Trophoblast cell (in vitro differentiated cells and primary cell): ENCODE measurements at regions not wholly inside any gene's neighbourhood (a gene's known extent, or its start where the extent isn't known, plus 50 kb on each side); places are given as distances from the start of the nearest gene placed in this dataset.

Source experiments
- DNase-seq, 2 donors: peaks; one replicate each; pipeline ENCODE4 v3.0.0-alpha.2; 2016
- H2AFZ ChIP-seq: 2 replicates; pipeline ENCODE4 v1.6.1; 2013; ENCODE audit warnings: low read length, moderate library complexity, mild to moderate bottlenecking; ENCODE audit not compliant: insufficient read depth, poor library complexity
- H2AK5ac ChIP-seq: 2 replicates; pipeline ENCODE4 v1.6.1; 2013; ENCODE audit warnings: mild to moderate bottlenecking, low read length
- H2BK120ac ChIP-seq: 2 replicates; pipeline ENCODE4 v1.6.1; 2013; ENCODE audit warnings: low read length, mild to moderate bottlenecking, moderate library complexity; ENCODE audit not compliant: insufficient read depth, poor library complexity
- H2BK12ac ChIP-seq: 2 replicates; pipeline ENCODE4 v1.6.1; 2013; ENCODE audit warnings: mild to moderate bottlenecking, low read length, moderate library complexity
- H2BK5ac ChIP-seq: 2 replicates; pipeline ENCODE4 v1.6.1; 2013; ENCODE audit warnings: low read length, low read depth, moderate library complexity, mild to moderate bottlenecking; ENCODE audit not compliant: poor library complexity
- H3K14ac ChIP-seq: 2 replicates; pipeline ENCODE4 v1.6.1; 2013; ENCODE audit warnings: mild to moderate bottlenecking, low read length
- H3K18ac ChIP-seq: 2 replicates; pipeline ENCODE4 v1.6.1; 2013; ENCODE audit warnings: mild to moderate bottlenecking, low read length
- H3K23ac ChIP-seq: 2 replicates; pipeline ENCODE4 v1.6.1; 2013; ENCODE audit warnings: low read length
- H3K27ac ChIP-seq: 2 replicates; pipeline ENCODE4 v1.5.1; 2013; ENCODE audit warnings: low read depth, mild to moderate bottlenecking, inconsistent platforms, low read length, moderate library complexity
- H3K27me3 ChIP-seq: 2 replicates; pipeline ENCODE4 v1.6.1; 2013; ENCODE audit warnings: inconsistent platforms, mild to moderate bottlenecking, low read length, moderate library complexity; ENCODE audit not compliant: insufficient read depth
- H3K36me3 ChIP-seq, 2 experiments: 1 replicate in 1 of 2; 2 replicates in 1 of 2; pipeline ENCODE4 v1.6.1; 2013; ENCODE audit warnings: low read length in 2 of 2, mild to moderate bottlenecking in 2 of 2, moderate library complexity in 1 of 2; ENCODE audit not compliant: insufficient read depth in 2 of 2, control insufficient read depth in 1 of 2
- H3K4ac ChIP-seq: 2 replicates; pipeline ENCODE4 v1.6.1; 2013; ENCODE audit warnings: low read depth, mild to moderate bottlenecking, low read length, moderate library complexity
- H3K4me1 ChIP-seq, 2 experiments: 1 replicate in 1 of 2; 2 replicates in 1 of 2; pipeline ENCODE4 v1.6.1; 2013; ENCODE audit warnings: low read length in 2 of 2, mild to moderate bottlenecking in 2 of 2, moderate library complexity in 1 of 2; ENCODE audit not compliant: insufficient read depth in 2 of 2, control insufficient read depth in 1 of 2
- H3K4me2 ChIP-seq: 2 replicates; pipeline ENCODE4 v1.6.1; 2013; ENCODE audit warnings: inconsistent platforms, mild to moderate bottlenecking, low read length, moderate library complexity
- H3K4me3 ChIP-seq: 2 replicates; pipeline ENCODE4 v1.5.1; 2013; ENCODE audit warnings: mild to moderate bottlenecking, low read depth, low read length, inconsistent platforms
- H3K79me1 ChIP-seq: one replicate; pipeline ENCODE4 v1.6.1; 2013; ENCODE audit warnings: low read length
- H3K79me2 ChIP-seq: 2 replicates; pipeline ENCODE4 v1.6.1; 2013; ENCODE audit warnings: low read length, mild to moderate bottlenecking; ENCODE audit not compliant: control insufficient read depth, insufficient read depth, poor library complexity
- H3K9ac ChIP-seq: 2 replicates; pipeline ENCODE4 v1.6.1; 2013; ENCODE audit warnings: mild to moderate bottlenecking, low read length
- H3K9me3 ChIP-seq: 2 replicates; pipeline ENCODE4 v1.6.1; 2013; ENCODE audit warnings: low read depth, mild to moderate bottlenecking, control low read depth, inconsistent platforms, low read length; ENCODE audit not compliant: insufficient read depth
- H4K12ac ChIP-seq: 2 replicates; pipeline ENCODE4 v1.6.1; 2013; ENCODE audit warnings: low read depth, mild to moderate bottlenecking, low read length, moderate library complexity
- H4K8ac ChIP-seq: 2 replicates; pipeline ENCODE4 v1.6.1; 2013; ENCODE audit warnings: low read depth, mild to moderate bottlenecking, low read length, moderate library complexity
- H4K91ac ChIP-seq: one replicate; pipeline ENCODE4 v1.6.1; 2013; ENCODE audit warnings: low read depth, mild to moderate bottlenecking, low read length, moderate library complexity
- WGBS: extraction: QIAGEN DNeasy Blood & Tissue Kit; methylation state at CpG from one replicate; pipeline ENCODE4 v1.1.7; 2013; ENCODE audit warnings: missing lambda C conversion rate; ENCODE audit not compliant: insufficient read length, insufficient coverage; ENCODE audit errors: extremely low coverage; 5-methylcytosine and 5-hydroxymethylcytosine counted together

- no peak for DNase-seq
These were observed 122.8 kb downstream of the ZC4H2 start for GRCh38 chrX:64853424-64853823.

GRCh38 chrX:64850371-64851082, 125.7 kb downstream of the ZC4H2 start:
- Histone ChIP-seq H2BK5ac (no peak overlapping the region), H2BK12ac (no peak overlapping the region), H4K91ac (no peak overlapping the region), H3K36me3 (no peaks in the 10 kb centered on the region), H3K18ac (no peak overlapping the region), H3K9me3 (no peaks in the 10 kb centered on the region), H3K27me3 (no peaks in the 10 kb centered on the region), H4K12ac (no peak overlapping the region), H3K79me2 (no peaks in the 10 kb centered on the region), H3K4ac (no peak overlapping the region), H2AFZ (no peak overlapping the region), H4K8ac (no peak overlapping the region), H2BK120ac (no peak overlapping the region), H3K4me1 (no peaks in the 10 kb centered on the region), H3K4me2 (no peak overlapping the region), H2AK5ac (no peak overlapping the region), H3K4me3 (no peak overlapping the region), H3K27ac (no peak overlapping the region), H3K23ac (no peak overlapping the region), H3K9ac (no peak overlapping the region), H3K14ac (no peak overlapping the region), H3K79me1 (no peaks in the 10 kb centered on the region)
- WGBS = no CpG with 5 or more reads among the region's 6 CpGs
- DNase-seq = no peak

More at GRCh38 chrX:64853424-64853823, 122.8 kb downstream of the ZC4H2 start:
- Histone ChIP-seq H3K36me3 (no peaks in the 10 kb centered on the region), H4K8ac (no peak overlapping the region), H3K14ac (no peak overlapping the region), H4K91ac (no peak overlapping the region), H3K23ac (no peak overlapping the region), H2BK5ac (no peak overlapping the region), H3K4me3 (no peak overlapping the region), H2AK5ac (no peak overlapping the region), H3K18ac (no peak overlapping the region), H2AFZ (no peak overlapping the region), H3K4me2 (no peak overlapping the region), H3K9me3 (no peaks in the 10 kb centered on the region), H2BK120ac (no peak overlapping the region), H3K4me1 (no peaks in the 10 kb centered on the region), H3K79me2 (no peaks in the 10 kb centered on the region), H3K27ac (no peak overlapping the region), H3K27me3 (no peaks in the 10 kb centered on the region), H2BK12ac (no peak overlapping the region), H3K9ac (no peak overlapping the region), H4K12ac (no peak overlapping the region), H3K79me1 (no peaks in the 10 kb centered on the region), H3K4ac (no peak overlapping the region)

- H3K27me3 ChIP-seq = no peaks in the 10 kb centered on the region
- no peaks in the 10 kb centered on the region for H3K9me3 ChIP-seq
- H4K8ac ChIP-seq = no peak overlapping the region
- no peak overlapping the region for H4K91ac ChIP-seq
- H3K9ac ChIP-seq = no peak overlapping the region
- H3K23ac ChIP-seq = no peak overlapping the region
- no peak overlapping the region for H4K12ac ChIP-seq
- no peak overlapping the region for H2BK5ac ChIP-seq
- H2AFZ ChIP-seq = no peak overlapping the region
- no peak overlapping the region for H2BK12ac ChIP-seq
- no peak overlapping the region for H3K14ac ChIP-seq
- H3K4me2 ChIP-seq = no peak overlapping the region
- WGBS = no CpG with 5 or more reads among the region's 1 CpG
- no peak for DNase-seq
- H3K27ac ChIP-seq = no peak overlapping the region
- H3K79me1 ChIP-seq = no peaks in the 10 kb centered on the region
- H3K79me2 ChIP-seq = no peaks in the 10 kb centered on the region
- no peak overlapping the region for H3K4ac ChIP-seq
- no peaks in the 10 kb centered on the region for H3K36me3 ChIP-seq
- H2AK5ac ChIP-seq = no peak overlapping the region
- H3K4me1 ChIP-seq = no peaks in the 10 kb centered on the region
- H2BK120ac ChIP-seq = no peak overlapping the region
- no peak overlapping the region for H3K4me3 ChIP-seq
- H3K18ac ChIP-seq = no peak overlapping the region
These were observed 133.0 kb downstream of the ZC4H2 start for GRCh38 chrX:64843224-64843623.

- H3K79me1 ChIP-seq = no peaks in the 10 kb centered on the region
- no peak overlapping the region for H4K91ac ChIP-seq
- H3K9me3 ChIP-seq = no peaks in the 10 kb centered on the region
- no peak overlapping the region for H2AFZ ChIP-seq
- H3K36me3 ChIP-seq = no peaks in the 10 kb centered on the region
- no peak overlapping the region for H3K27ac ChIP-seq
- WGBS = no CpG with 5 or more reads among the region's 4 CpGs
- no peak overlapping the region for H2AK5ac ChIP-seq
- no peak overlapping the region for H4K8ac ChIP-seq
- no peak overlapping the region for H3K18ac ChIP-seq
- no peak overlapping the region for H3K4me3 ChIP-seq
- no peaks in the 10 kb centered on the region for H3K79me2 ChIP-seq
- H3K9ac ChIP-seq = no peak overlapping the region
- no peak overlapping the region for H4K12ac ChIP-seq
- no peak overlapping the region for H3K4ac ChIP-seq
- H3K4me2 ChIP-seq = no peak overlapping the region
- DNase-seq = no peak
- no peak overlapping the region for H2BK120ac ChIP-seq
- H2BK5ac ChIP-seq = no peak overlapping the region
- no peak overlapping the region for H3K23ac ChIP-seq
- no peak overlapping the region for H3K14ac ChIP-seq
- H3K27me3 ChIP-seq = no peaks in the 10 kb centered on the region
- no peak overlapping the region for H2BK12ac ChIP-seq
- no peaks in the 10 kb centered on the region for H3K4me1 ChIP-seq
These were observed 133.8 kb downstream of the ZC4H2 start for GRCh38 chrX:64842492-64842891.
